Fibroblast of the aortic adventitia (primary cell): ENCODE measurements at regions not wholly inside any gene's neighbourhood (a gene's known extent, or its start where the extent isn't known, plus 50 kb on each side); places are given as distances from the start of the nearest gene placed in this dataset.

ENCODE experiments used
- DNase-seq: peaks from one replicate; pipeline ENCODE4 v3.0.0-alpha.2; 2010; ENCODE audit warnings: low read depth
- H3K4me3 ChIP-seq: 2 replicates; pipeline ENCODE4 v1.5.1; 2011; ENCODE audit warnings: low read depth, mild to moderate bottlenecking, control low read depth, low read length, moderate library complexity
- TF ChIP-seq, protein P1 (sequence below): IDR thresholded peaks from 2 replicates; pipeline ENCODE4 v1.5.1; 2011; ENCODE audit warnings: mild to moderate bottlenecking, low read length, control low read depth, inconsistent platforms; ENCODE audit not compliant: insufficient read depth

GRCh38 chr13:57932061-57932460 is 300.5 kb downstream of the PCDH17 start:
- TF ChIP-seq, protein P1, sequence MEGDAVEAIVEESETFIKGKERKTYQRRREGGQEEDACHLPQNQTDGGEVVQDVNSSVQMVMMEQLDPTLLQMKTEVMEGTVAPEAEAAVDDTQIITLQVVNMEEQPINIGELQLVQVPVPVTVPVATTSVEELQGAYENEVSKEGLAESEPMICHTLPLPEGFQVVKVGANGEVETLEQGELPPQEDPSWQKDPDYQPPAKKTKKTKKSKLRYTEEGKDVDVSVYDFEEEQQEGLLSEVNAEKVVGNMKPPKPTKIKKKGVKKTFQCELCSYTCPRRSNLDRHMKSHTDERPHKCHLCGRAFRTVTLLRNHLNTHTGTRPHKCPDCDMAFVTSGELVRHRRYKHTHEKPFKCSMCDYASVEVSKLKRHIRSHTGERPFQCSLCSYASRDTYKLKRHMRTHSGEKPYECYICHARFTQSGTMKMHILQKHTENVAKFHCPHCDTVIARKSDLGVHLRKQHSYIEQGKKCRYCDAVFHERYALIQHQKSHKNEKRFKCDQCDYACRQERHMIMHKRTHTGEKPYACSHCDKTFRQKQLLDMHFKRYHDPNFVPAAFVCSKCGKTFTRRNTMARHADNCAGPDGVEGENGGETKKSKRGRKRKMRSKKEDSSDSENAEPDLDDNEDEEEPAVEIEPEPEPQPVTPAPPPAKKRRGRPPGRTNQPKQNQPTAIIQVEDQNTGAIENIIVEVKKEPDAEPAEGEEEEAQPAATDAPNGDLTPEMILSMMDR = no peak
- H3K4me3 ChIP-seq = no peak overlapping the region
- no peak for DNase-seq

GRCh38 chr13:57933606-57934005 is 302.1 kb downstream of the PCDH17 start:
- DNase-seq = no peak
- TF ChIP-seq, protein P1 = no peak

DNA sequence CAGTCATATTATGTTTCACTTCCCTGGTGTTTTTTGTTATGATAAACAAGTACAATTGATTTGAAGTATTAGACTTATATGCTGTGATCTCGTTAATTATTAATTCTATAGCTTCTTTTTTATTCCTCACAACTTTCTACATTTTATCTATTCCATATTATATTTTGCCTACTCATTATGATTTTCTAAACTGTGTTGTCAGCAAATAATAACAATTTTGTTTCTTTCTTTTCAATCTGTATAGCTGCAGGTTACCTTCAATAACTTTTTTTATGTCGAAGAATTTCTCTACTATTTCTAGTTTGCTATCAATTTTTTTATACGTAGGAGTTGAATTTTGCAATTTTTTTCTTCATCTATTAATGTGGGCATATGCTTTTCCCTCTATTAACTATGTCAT is 304.4 kb downstream of the PCDH17 start:
- H3K4me3 ChIP-seq = no peak overlapping the region
- TF ChIP-seq, protein P1 = no peak
- DNase-seq = no peak

More at GRCh38 chr13:57933606-57934005, 302.1 kb downstream of the PCDH17 start:
- H3K4me3 ChIP-seq = no peak overlapping the region

GRCh38 chr13:57946361-57946760 is 314.8 kb downstream of the PCDH17 start:
- TF ChIP-seq, protein P1 = no peak
- no peak for DNase-seq
- no peak overlapping the region for H3K4me3 ChIP-seq

DNA sequence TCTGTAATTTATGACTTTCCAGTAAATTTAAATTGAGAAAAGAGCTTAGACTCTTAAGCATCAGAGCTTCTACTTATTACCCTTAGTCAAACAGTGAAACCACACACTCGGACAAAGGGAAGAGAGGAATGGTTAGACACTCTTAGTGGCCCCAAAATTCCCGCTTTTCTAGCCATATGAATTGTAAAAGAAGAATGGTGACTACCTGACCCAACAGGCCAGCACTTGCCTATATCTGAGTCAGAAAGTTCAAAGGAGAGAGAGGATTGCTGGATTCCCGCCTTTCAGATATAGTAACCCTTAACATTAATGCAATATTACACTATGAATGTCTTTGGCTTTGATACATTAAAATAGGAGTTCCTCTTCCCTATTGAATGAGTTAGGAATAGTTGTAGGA is 317.3 kb downstream of the PCDH17 start:
- no peak overlapping the region for H3K4me3 ChIP-seq
- DNase-seq = no peak
- TF ChIP-seq, protein P1 = no peak

DNA sequence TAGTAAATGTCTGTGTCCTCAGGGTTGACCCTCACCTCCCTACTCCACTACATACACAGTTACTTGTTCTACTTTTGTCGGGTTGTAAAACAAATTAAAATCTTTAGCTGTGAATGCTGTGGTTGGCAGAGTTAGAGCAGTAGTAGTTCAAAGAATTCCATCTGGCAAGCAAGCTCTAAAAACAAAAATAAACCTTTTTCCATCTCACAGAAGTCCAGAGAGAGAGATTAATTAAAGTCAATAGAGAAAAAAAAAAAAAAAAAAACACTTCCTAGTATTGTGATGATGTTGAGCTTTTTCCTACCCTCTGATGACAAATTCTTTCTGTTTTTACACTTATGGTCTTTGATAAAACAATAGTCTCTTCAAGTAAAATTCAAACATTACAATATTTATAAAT is 338.4 kb downstream of the PCDH17 start:
- DNase-seq = no peak
- TF ChIP-seq, protein P1 = no peak
- no peak overlapping the region for H3K4me3 ChIP-seq

DNA sequence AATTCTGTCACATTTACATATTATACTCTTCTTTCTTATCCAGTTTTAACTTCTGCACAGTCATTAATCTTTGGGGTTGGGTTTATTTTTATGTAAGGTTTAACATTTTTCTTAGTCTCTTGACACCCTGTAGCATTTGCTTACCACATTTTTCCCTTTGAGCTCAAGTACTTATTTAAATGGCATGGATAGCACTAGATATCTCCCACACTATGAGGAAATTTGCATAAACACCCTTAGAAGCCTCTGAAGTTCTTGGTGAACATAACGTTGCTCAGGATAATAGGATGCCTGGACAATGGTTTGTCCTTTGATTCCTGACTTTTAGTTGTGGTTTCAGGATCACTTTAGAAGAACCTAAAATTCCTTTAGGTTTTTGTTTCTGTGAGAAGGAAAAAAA is 338.9 kb downstream of the PCDH17 start:
- TF ChIP-seq, protein P1 = no peak
- no peak for DNase-seq

More for the DNA sequence above, 338.9 kb downstream of the PCDH17 start:
- no peak overlapping the region for H3K4me3 ChIP-seq
